ENCODE measurements at regions not wholly inside any gene's neighbourhood (a gene's known extent, or its start where the extent isn't known, plus 50 kb on each side); places are given as distances from the start of the nearest gene placed in this dataset.
"Not testable (repeated sequence)": the region's sequence is repeated elsewhere in the genome, so short reads cannot be mapped to it uniquely, and the experiment has no call there.

DNA sequence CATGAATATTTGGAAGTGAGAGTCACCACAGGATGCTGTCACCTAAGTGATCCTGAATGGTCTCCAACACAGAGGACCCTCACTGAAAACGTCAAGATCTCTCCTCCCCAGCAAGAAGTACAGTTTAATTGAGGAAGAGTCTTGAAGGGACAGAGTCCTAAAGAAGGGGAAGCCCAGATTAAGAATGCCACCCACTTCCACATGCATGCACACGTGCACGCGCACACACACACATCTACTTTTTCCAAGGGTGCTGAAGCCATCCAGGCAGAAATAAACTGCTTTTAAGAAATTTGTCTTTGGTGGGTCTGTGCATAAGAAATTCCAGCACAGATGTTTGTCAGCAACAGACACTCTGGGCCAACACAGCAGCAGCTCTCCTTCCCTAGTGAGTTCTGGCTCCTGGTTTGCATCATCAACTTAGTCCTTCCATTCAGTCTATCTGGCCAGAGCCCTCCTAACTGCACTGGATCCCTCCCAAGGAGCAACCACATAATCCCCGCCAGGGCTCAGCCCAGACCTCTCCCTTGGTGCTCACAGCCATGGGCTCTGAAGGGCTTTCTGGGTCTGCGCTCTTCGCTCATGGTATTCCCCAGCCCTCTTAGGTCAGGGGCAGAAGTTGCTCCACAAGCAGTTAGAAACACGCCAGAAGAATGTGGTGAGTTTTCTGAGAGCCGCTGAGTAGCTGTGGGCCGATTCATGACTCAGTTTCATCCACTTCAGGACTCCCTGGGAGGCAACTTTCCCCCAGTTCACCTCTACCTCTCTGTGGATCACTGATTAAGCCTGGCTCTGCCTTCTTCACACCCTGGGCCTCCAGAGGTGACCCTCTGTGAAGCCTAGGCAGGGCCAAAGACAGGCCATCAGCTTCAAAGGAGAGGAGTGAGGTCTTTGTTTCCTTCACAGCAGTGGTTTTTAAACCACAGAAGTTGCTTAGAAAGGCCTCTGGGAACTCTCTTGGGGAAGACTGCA, 132.6 kb upstream of the LIPC start:
- DNase-seq (ENCODE audit: low read depth) = no peak

DNA sequence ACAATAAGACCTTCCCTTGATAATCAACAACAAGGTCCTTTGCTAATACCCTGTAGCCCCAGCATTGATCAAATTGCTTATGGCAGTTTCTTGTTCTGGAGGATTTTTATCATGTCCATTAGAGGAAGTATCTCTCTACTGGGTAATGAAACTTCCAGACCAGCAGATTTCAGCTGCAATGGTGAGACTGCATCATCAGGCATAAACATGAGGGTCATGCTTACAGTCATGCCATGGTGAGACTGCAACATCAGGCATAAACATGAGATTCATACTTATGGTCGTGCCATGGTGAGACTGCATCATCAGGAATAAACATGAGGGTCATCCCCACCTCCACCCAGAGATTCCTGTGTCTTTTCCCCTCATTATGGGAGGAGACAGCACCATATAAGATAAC, 129.0 kb upstream of the LIPC start:
- DNase-seq (ENCODE audit: low read depth) = no peak

- DNase-seq (ENCODE audit: low read depth) = no peak
These were observed 128.6 kb upstream of the LIPC start for GRCh38 chr15:58303236-58303635.

DNA sequence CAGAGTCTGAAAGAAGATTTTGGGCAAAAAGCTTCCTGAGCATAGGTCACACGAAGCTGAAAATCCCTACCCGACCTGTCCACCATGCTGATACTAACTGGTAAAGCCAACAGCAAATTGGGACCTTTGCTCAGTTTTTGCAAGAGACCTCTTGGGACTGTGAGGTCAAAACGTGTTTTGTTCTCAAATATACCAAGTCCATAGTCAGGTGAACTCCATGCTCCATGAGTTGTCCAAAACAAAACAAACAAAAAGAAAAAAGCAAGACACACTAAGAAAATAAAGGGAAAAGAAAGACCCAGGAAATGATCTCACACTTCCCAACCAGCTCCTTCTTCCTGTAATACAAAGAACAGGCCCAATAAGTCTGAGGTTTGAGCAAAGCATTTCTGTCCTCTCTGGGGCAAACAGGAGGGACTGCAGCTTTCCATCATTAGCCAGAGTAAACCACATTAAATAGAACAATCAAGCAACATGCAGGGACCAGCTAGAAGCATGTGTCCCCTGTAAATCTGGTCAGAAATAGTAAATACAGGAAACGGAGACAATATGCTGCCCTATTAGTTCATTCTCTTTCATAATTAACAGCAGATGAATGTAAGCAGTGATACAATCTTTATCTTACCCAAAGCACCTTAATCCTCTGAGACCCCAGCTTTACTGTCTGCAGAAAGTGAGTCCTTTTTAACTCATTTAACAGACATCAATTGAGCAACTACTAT, 125.0 kb upstream of the LIPC start:
- DNase-seq (ENCODE audit: low read depth) = no peak

GRCh38 chr15:58307313-58307961, 124.4 kb upstream of the LIPC start:
- DNase-seq (ENCODE audit: low read depth) = no peak

DNA sequence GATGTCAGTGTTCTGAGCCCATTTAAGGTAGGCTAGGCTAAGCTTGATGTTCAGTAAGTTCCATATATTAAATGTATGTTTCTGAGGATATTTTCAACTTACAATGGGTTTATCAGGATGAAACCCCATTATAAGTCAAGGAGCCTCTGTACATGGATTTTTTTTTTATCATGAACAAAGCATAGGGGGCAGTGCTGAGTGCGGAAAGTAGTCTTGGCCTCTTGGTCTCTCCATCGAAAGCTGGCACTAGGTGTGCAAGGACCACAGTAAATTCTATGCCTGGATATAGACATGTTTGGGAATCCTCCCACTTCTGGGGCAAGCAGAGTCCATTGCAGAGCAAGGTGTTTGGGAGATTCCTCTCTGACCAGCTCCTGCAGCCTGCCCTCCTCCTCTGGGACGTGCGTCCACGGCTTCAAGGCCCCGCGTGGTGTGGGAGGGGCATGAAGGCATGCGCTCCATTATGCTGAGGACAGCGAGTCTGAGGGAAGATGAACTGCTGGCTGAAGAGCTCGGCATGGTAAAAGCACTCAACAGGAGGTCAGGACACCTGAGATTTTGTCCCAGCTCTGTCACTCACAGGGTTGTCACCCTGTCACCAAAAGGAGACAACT, 122.9 kb upstream of the LIPC start:
- DNase-seq (ENCODE audit: low read depth) = no peak

GRCh38 chr15:58309963-58310928, 121.5 kb upstream of the LIPC start:
- DNase-seq (ENCODE audit: low read depth) = no peak

- DNase-seq (ENCODE audit: low read depth) = no peak
These were observed 120.2 kb upstream of the LIPC start for GRCh38 chr15:58311556-58311955.

DNA sequence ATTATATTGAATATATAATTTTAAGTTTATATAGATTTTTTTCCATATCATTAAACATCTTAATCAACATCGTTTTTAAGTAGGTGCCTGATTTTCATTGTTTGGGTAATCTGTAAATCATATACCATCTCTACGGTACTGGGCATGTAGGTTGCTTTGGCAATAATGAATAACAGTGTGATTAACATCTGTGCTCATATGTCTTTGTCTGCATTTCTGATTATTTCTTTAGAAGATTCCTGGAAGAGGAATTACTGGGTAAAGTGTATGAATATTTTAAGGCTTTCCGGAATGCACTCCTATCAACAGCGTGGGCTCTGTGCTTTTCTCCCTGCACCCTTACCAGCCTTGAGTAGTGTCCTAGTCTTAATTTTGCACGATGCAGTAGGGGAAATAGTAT, 119.8 kb upstream of the LIPC start:
- no peak for DNase-seq (ENCODE audit: low read depth)

DNA sequence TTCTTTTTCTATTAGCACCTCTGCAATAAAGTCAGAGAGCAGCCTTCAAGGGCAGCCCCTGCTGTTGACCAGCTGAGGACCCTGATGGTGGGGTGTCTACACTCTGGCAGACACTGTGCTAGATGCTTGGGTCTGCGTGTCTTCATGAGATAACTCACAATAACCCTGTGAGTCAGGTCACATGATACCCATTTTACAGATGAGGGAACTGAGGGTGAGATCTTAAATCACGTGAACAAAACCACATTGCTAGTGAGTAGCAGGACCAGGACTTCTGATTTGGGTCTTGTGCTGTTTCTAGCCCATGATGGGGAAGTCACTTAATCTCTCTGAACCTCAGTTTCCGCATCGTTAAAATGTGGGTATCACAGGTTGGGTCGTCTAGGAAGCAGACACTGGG, 118.5 kb upstream of the LIPC start:
- DNase-seq (ENCODE audit: low read depth) = no peak

GRCh38 chr15:58313810-58314592, 117.8 kb upstream of the LIPC start:
- DNase-seq (ENCODE audit: low read depth) = no peak

- DNase-seq (ENCODE audit: low read depth) = no peak
These were observed 117.1 kb upstream of the LIPC start for GRCh38 chr15:58314593-58315216.

DNA sequence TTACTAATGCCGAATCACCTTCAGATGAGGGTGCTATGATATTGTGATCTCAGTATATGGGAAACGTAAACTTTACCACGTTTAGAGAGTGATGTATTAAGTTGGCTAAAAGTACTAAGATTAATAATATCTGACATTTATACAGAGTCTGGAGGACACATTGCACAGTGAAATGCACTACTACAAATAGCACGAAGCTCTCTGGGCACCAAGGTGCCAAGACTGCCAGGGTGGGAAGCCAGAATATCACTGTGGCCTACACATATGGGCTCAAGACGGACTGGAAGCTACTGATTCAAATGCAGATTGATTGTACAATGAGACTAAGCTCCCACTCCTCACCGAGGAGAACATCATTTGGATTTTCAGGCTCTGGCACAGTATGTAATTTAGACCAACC, 113.3 kb upstream of the LIPC start:
- no peak for DNase-seq (ENCODE audit: low read depth)

GRCh38 chr15:58321034-58321433, 110.8 kb upstream of the LIPC start:
- no peak for DNase-seq (ENCODE audit: low read depth)

DNA sequence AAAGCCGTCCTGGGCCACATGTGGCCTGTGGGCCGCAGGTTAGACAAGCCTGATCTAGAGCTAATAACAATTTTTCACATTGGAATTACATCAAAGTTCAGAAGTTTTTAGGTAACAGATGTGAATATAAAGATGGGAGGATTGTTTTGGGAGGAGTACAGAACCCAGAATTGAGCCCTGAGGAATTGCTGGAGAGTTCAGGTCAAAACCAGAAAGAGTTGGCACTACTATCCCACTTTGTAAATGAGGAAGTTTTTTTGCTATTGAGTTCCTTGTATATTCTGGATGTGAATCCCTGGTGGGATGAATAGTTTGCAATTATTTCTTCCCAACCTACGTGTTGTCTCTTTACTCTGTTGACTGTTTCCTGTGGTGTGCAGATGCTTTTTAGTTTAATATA, 109.5 kb upstream of the LIPC start:
- DNase-seq (ENCODE audit: low read depth) = no peak

DNA sequence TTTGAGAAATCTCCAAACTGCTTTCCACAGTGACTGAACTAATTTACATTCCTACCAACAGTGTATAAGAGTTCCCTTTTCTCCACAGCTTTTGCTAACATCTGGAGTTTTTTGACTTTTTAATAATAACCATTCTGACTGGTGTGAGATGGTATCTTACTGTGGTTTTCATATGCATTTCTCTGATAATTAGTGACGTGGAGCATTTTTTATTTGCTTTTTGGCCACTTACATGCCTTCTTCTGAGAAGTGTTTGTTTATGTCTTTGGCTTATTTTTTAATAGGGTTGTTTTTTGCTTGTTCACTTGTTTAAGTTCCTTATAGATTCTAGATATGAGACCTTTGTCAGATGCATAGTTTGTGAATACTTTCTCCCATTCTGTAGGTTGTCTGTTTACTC, 108.5 kb upstream of the LIPC start:
- DNase-seq (ENCODE audit: low read depth) = not testable (repeated sequence)

GRCh38 chr15:58324533-58324932, 107.3 kb upstream of the LIPC start:
- no peak for DNase-seq (ENCODE audit: low read depth)

DNA sequence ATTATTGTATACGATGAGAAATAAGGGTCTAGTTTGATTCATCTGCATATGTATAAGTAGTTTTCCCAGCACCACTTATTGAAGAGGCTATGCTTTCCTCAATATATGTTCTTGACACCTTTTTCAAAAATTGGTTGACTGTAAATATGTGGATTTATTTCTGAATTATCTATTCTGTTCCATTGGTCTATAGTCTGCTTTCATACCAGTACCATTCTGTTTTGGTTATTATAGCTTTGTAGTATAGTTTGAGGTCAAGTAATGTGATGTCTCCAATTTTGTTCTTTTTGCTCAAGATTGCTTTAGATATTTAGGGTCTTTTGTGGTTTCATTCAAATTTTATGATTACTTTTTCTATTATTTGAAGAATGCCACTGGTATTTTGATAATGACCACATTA, 103.8 kb upstream of the LIPC start:
- DNase-seq (ENCODE audit: low read depth) = no peak

- no peak for DNase-seq (ENCODE audit: low read depth)
These were observed 102.6 kb upstream of the LIPC start for GRCh38 chr15:58329211-58329610.

Data from stimulated activated CD4-positive, alpha-beta T cell treated with anti-CD3 and anti-CD28 coated beads, Interleukin-2, amount 100 ng/mL, for 4 hours (primary cell).